ENCODE measurements at regions not wholly inside any gene's neighbourhood (a gene's known extent, or its start where the extent isn't known, plus 50 kb on each side); places are given as distances from the start of the nearest gene placed in this dataset.

GRCh38 chr3:135581806-135582205 lies 383.7 kb upstream of the PPP2R3A start (continued):
- TF ChIP-seq ZNF146 (CRISPR knock-in tag; IDR thresholded peaks at IDR 0.05; ENCODE audit: unreplicated experiment): no peak
- no peak for TF ChIP-seq HSF4 (CRISPR knock-in tag; IDR thresholded peaks at IDR 0.05; ENCODE audit: borderline replicate concordance)
- peak; percentile 87 for TF ChIP-seq EP300 (IDR thresholded peaks at IDR 0.05; ENCODE audit: low read length)
- no peak for TF ChIP-seq ZNF384 (IDR thresholded peaks at IDR 0.05; ENCODE audit: low read depth, low read length)
- no peak for TF ChIP-seq BACH1 (tag; IDR thresholded peaks at IDR 0.05)
- no peak for TF ChIP-seq ZNF785 (CRISPR knock-in tag; IDR thresholded peaks at IDR 0.05)
- no peak for TF ChIP-seq ARHGAP35 (IDR thresholded peaks at IDR 0.05; ENCODE audit: partially characterized antibody)
- TF ChIP-seq NCOR1 (IDR thresholded peaks at IDR 0.05): peak; percentile 83
- TF ChIP-seq SRSF9 (IDR thresholded peaks at IDR 0.05; ENCODE audit: borderline replicate concordance, low read depth, low read length): no peak
- no peak for TF ChIP-seq ZHX1 (conservative IDR thresholded peaks at IDR 0.05; ENCODE audit: low read length)
- no peak for TF ChIP-seq MIER1 (IDR thresholded peaks at IDR 0.05; ENCODE audit: low read depth)
- no peak for TF ChIP-seq MAZ (CRISPR knock-in tag; conservative IDR thresholded peaks at IDR 0.05 in 1 of 2, IDR thresholded peaks at IDR 0.05 in 1 of 2)
- TF ChIP-seq PTTG1 (tag; IDR thresholded peaks at IDR 0.05; ENCODE audit: low read depth): no peak
- no peak for TF ChIP-seq SMAD1 (IDR thresholded peaks at IDR 0.05; ENCODE audit: low read depth, low read length, partially characterized antibody)
- no peak for TF ChIP-seq SNRNP70 (optimal IDR thresholded peaks at IDR 0.05; ENCODE audit: low read depth, low read length)
- TF ChIP-seq ERF (CRISPR knock-in tag; IDR thresholded peaks at IDR 0.05): no peak
- no peak for TF ChIP-seq ZNF408 (CRISPR knock-in tag; IDR thresholded peaks at IDR 0.05; ENCODE audit: low read depth)
- no peak for TF ChIP-seq NR2C1 (IDR thresholded peaks at IDR 0.05)
- TF ChIP-seq NR2C1 (tag; IDR thresholded peaks at IDR 0.05): no peak
- no peak for TF ChIP-seq PHB (CRISPR knock-in tag; IDR thresholded peaks at IDR 0.05)
- 0 out of 2 replicates have a peak, but pooled peaks have one; percentile 46 for TF ChIP-seq KLF1 (tag; IDR thresholded peaks at IDR 0.05)
- no peak for TF ChIP-seq ZNF668 (CRISPR knock-in tag; IDR thresholded peaks at IDR 0.05)
- TF ChIP-seq RHOXF2B (CRISPR knock-in tag; conservative IDR thresholded peaks at IDR 0.05): no peak
- TF ChIP-seq MYBL2 (IDR thresholded peaks at IDR 0.05; ENCODE audit: low read depth): no peak
- no peak for TF ChIP-seq MYBL2 (CRISPR knock-in tag; IDR thresholded peaks at IDR 0.05; ENCODE audit: borderline replicate concordance)
- TF ChIP-seq TBL1XR1 (IDR thresholded peaks at IDR 0.05; ENCODE audit: low read length in 2 of 2): no peak
- no peak for TF ChIP-seq MEF2A (IDR thresholded peaks at IDR 0.05; ENCODE audit: control insufficient read depth, low read depth, low read length)
- TF ChIP-seq ELK1 (CRISPR knock-in tag; IDR thresholded peaks at IDR 0.05): no peak
- no peak for TF ChIP-seq ZNF707 (CRISPR knock-in tag; conservative IDR thresholded peaks at IDR 0.05)
- TF ChIP-seq RBBP5 (IDR thresholded peaks at IDR 0.05; ENCODE audit: borderline replicate concordance, insufficient read depth, low read length, poor library complexity, severe bottlenecking): no peak
- no peak for TF ChIP-seq TCFL5 (CRISPR knock-in tag; conservative IDR thresholded peaks at IDR 0.05)

All from K562 (cell line).